ENCODE measurements at regions not wholly inside any gene's neighbourhood (a gene's known extent, or its start where the extent isn't known, plus 50 kb on each side); places are given as distances from the start of the nearest gene placed in this dataset.

DNA sequence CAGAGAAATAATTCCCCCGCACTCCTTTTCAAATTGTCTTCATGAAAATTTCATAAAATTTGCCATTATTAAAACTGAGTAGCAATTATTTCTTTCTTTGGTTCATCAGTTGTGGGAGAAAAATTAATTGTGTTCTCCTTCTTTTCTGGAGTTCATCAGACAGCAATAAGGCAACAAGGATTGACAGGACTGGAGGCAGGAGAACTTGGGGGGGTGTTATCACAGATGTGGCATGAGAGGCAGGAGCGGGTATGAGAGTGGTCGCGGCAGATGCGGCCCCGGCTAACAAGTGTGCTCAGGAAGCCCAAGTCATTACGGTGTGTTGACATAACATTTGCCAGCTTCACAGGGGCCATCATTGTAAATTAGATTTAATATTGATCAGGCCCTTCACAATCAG is 306.6 kb upstream of the TMPO start:
- Histone ChIP-seq H4K91ac (ENCODE audit: insufficient read length, low read depth, low read length) (no peak overlapping the region), H3K14ac (ENCODE audit: insufficient read depth, low read length) (no peak overlapping the region), H3K27ac (ENCODE audit: insufficient read length, low read depth, low read length) (no peak overlapping the region), H4K8ac (replicated peaks; ENCODE audit: insufficient read length, low read depth, low read length) (no peak overlapping the region), H2BK120ac (ENCODE audit: low read depth, low read length, poor library complexity, severe bottlenecking) (no peak overlapping the region), H2AFZ (ENCODE audit: low read length) (no peak overlapping the region), H3K9ac (ENCODE audit: extremely low read depth, insufficient read length, low read length) (no peak overlapping the region), H3K27me3 (ENCODE audit: insufficient read depth, low read length) (no peaks in the 10 kb centered on the region), H3K79me1 (ENCODE audit: insufficient read depth, low read depth, low read length, poor library complexity, severe bottlenecking) (no peaks in the 10 kb centered on the region), H3K18ac (ENCODE audit: insufficient read length, low read depth, low read length) (no peak overlapping the region), H2AK5ac (ENCODE audit: insufficient read length, low read length) (no peak overlapping the region), H3K4ac (ENCODE audit: low read depth, low read length) (no peak overlapping the region), H2BK12ac (ENCODE audit: insufficient read length, low read depth, low read length) (no peak overlapping the region), H3K4me1 (ENCODE audit: insufficient read depth, low read length) (no peaks in the 10 kb centered on the region), H3K56ac (ENCODE audit: insufficient read length, low read depth, low read length) (no peak overlapping the region), H3K4me2 (ENCODE audit: insufficient read depth, insufficient read length, low read length) (no peak overlapping the region), H3K79me2 (ENCODE audit: insufficient read depth, low read length) (no peaks in the 10 kb centered on the region), H3K9me3 (ENCODE audit: control insufficient read depth, low read depth, low read length) (no peaks in the 10 kb centered on the region), H3T11ph (ENCODE audit: low read length) (no peak overlapping the region), H4K5ac (ENCODE audit: insufficient read length, low read depth, low read length) (no peak overlapping the region), H3K23me2 (ENCODE audit: insufficient read length, low read depth, low read length, poor library complexity, severe bottlenecking) (no peaks in the 10 kb centered on the region), H2BK15ac (ENCODE audit: low read depth, low read length) (no peak overlapping the region), H2BK20ac (ENCODE audit: low read depth, low read length, poor library complexity, severe bottlenecking) (no peak overlapping the region), H3K23ac (ENCODE audit: insufficient read length, low read depth, low read length) (no peak overlapping the region), H2BK5ac (ENCODE audit: insufficient read length, low read length) (no peak overlapping the region), H4K20me1 (ENCODE audit: control insufficient read depth, insufficient read depth, insufficient read length) (no peaks in the 10 kb centered on the region)
- no CpG with 5 or more reads among the region's 7 CpGs for WGBS (ENCODE audit: extremely low coverage, insufficient read length, low lambda C conversion rate)
- Mint-ChIP-seq H3K4me3 (no peak overlapping the region), H3K4me1 (peaks cover 9 to 12% of the 10 kb centered on the region in 2 experiments; a peak in 3 of 4 replicates), H3K27me3 (ENCODE audit: low read depth) (no peaks in the 10 kb centered on the region), H3K27ac (peak overlapping the region in 1 of 3 experiments; percentile 67; a peak in 1 of 7 replicates), H3K9me3 (peaks cover 12 to 21% of the 10 kb centered on the region in 2 experiments; a peak in 4 of 5 replicates), H3K36me3 (ENCODE audit: insufficient read depth in 1 of 3, low read depth in 3 of 3) (peaks cover 4 to 7% (median 5%) of the 10 kb centered on the region in 3 experiments; a peak in 5 of 7 replicates)
- TF ChIP-seq, protein P1, sequence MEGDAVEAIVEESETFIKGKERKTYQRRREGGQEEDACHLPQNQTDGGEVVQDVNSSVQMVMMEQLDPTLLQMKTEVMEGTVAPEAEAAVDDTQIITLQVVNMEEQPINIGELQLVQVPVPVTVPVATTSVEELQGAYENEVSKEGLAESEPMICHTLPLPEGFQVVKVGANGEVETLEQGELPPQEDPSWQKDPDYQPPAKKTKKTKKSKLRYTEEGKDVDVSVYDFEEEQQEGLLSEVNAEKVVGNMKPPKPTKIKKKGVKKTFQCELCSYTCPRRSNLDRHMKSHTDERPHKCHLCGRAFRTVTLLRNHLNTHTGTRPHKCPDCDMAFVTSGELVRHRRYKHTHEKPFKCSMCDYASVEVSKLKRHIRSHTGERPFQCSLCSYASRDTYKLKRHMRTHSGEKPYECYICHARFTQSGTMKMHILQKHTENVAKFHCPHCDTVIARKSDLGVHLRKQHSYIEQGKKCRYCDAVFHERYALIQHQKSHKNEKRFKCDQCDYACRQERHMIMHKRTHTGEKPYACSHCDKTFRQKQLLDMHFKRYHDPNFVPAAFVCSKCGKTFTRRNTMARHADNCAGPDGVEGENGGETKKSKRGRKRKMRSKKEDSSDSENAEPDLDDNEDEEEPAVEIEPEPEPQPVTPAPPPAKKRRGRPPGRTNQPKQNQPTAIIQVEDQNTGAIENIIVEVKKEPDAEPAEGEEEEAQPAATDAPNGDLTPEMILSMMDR (conservative IDR thresholded peaks at IDR 0.05) = no peak
- no peak for DNase-seq

Measured in H9 (cell line).